Hematopoietic multipotent progenitor cell (in vitro differentiated cells): ENCODE measurements at regions not wholly inside any gene's neighbourhood (a gene's known extent, or its start where the extent isn't known, plus 50 kb on each side); places are given as distances from the start of the nearest gene placed in this dataset.
"Not testable (repeated sequence)": the region's sequence is repeated elsewhere in the genome, so short reads cannot be mapped to it uniquely, and the experiment has no call there.

Source experiments
- DNase-seq, 3 donors: peaks; one replicate each; pipeline ENCODE4 v3.0.0-alpha.2; 2011 to 2015; ENCODE audit warnings: low read depth in 2 of 3, low spot score in 2 of 3

DNA sequence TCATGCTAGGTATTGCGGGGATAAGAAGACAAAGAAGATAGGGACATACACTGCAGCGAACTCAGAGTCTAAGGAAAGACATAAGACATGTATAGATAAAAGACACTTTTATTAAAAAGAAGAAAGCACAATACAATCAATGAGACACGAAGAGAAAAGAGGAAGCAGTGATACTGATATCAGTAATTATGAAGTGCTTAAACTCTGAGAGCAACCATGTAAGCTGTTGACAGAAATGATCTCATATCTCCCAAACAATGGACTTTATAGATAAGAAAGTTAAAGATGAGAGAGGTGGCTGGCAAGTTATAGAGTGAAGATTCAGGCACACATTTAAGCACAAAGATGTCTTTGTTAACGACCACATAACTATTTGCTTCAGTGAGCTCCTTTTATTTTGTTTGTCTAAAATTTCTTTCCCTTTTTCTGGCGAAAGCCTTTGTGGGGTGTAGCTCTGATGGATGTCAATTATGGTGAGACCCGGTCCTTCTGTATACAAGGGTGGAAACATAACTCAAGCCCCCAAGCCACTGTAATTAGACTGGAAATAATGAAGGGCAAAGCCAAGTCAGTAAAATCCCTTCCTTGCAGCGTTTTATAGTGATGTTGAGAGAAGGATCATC lies 818.0 kb upstream of the SLC10A2 start:
- no peak for DNase-seq

GRCh38 chr13:103883698-103884097 lies 817.5 kb upstream of the SLC10A2 start:
- no peak for DNase-seq

DNA sequence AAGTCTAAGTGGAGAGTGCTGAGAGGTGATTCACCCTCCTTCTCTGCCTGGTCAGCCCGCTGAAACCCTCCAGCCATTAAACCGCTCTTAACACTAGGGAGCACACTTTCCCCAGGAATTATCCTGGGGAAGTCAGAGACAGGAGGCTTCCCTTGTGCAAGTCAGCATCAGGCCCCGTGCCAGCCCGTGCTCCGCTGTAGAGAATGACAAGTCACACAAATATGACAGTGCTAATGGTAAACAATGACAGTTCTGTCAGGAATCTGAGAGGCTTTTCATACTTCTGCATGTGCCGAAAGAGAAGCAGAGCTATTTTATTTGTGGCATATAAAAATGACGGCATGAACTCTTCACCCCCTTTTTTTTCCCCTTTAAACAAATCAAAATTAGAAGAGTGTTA lies 816.9 kb upstream of the SLC10A2 start:
- peak in 2 of 3 donors; percentile 29 to 54 for DNase-seq

GRCh38 chr13:103880146-103880545 lies 813.9 kb upstream of the SLC10A2 start:
- not testable (repeated sequence) for DNase-seq

GRCh38 chr13:103878891-103879605 lies 812.8 kb upstream of the SLC10A2 start:
- no peak for DNase-seq

GRCh38 chr13:103876571-103876970 lies 810.4 kb upstream of the SLC10A2 start:
- DNase-seq, result no peak

- DNase-seq, result peak in 1 of 3 donors; percentile 36
Observed at GRCh38 chr13:103873725-103874124, 807.5 kb upstream of the SLC10A2 start.

DNA sequence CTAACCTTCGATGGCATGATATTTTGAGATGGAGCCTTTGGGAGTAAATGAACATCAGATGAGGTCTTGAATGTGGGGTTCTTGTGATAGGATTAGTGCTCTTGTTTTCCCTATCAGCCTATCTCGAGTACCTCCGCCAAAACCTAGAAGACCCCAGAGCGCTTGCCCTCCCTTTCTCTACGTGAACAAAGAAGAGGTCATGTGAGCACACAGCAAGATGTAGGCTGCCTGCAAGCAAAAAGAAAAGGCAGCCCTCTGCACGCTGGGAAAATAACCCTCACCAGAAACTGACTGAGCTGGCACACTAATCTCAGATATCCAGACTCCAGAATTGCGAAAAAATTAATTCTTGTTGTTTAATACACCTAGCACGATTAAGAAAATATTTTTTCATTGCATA lies 799.8 kb upstream of the SLC10A2 start:
- no peak for DNase-seq

- DNase-seq, result no peak
Observed at GRCh38 chr13:103862525-103862924, 796.3 kb upstream of the SLC10A2 start.

DNA sequence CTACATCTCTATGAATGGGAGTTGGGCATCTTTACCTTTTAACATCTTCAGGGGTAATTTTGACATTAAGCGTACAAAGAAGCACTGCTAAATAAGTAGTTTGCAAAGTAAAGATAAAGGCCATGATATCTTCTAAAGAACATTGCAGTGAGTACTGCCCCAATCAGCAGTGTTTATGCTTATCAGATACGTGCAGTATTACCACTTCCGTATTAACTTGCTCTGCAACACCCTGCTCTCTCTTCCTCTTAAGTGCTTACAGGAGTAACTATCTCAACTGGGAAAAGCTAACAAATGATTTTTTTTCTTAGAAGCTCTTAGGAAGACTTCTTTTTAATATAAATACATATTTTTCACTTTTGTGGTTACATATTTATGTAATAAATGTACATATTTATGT lies 793.7 kb upstream of the SLC10A2 start:
- DNase-seq, result peak in 2 of 3 donors; percentile 71 to 88

GRCh38 chr13:103852036-103852435 lies 785.8 kb upstream of the SLC10A2 start:
- no peak for DNase-seq

GRCh38 chr13:103844471-103844870 lies 778.3 kb upstream of the SLC10A2 start:
- peak in 1 of 3 donors; percentile 57 for DNase-seq

- DNase-seq, result no peak
Observed at GRCh38 chr13:103839460-103839859, 773.2 kb upstream of the SLC10A2 start.

GRCh38 chr13:103835052-103835451 lies 768.8 kb upstream of the SLC10A2 start:
- DNase-seq, result no peak

GRCh38 chr13:103833294-103833852 lies 767.2 kb upstream of the SLC10A2 start:
- DNase-seq, result no peak

- no peak for DNase-seq
Observed at GRCh38 chr13:103815619-103816018, 749.4 kb upstream of the SLC10A2 start.

- DNase-seq, result no peak
Observed at GRCh38 chr13:103812971-103813370, 746.8 kb upstream of the SLC10A2 start.

GRCh38 chr13:103812558-103812957 lies 746.3 kb upstream of the SLC10A2 start:
- no peak for DNase-seq

- DNase-seq, result no peak
Observed at GRCh38 chr13:103810026-103810425, 743.8 kb upstream of the SLC10A2 start.

GRCh38 chr13:103805771-103806170 lies 739.6 kb upstream of the SLC10A2 start:
- DNase-seq, result no peak

GRCh38 chr13:103803349-103803748 lies 737.1 kb upstream of the SLC10A2 start:
- DNase-seq, result no peak

DNA sequence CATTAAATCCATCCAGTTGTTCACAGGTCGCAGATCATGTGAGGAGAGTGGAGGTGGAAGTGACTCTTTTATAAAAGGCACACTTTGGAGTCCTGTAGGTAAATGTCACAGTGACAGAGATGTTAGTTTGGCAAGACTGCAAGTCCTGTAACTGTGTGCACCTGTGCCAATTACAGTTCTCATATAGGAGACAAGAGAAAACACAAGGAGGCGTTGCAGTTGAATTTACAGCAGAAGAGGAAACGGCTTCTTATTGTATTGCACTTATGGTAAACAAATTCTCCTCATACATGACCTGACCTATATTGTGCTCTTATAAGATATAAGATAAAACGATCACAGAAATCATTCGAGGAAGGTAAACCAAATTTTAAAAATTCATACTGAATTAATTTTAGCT lies 732.8 kb upstream of the SLC10A2 start:
- no peak for DNase-seq
